ENCODE measurements at regions not wholly inside any gene's neighbourhood (a gene's known extent, or its start where the extent isn't known, plus 50 kb on each side); places are given as distances from the start of the nearest gene placed in this dataset.

DNA sequence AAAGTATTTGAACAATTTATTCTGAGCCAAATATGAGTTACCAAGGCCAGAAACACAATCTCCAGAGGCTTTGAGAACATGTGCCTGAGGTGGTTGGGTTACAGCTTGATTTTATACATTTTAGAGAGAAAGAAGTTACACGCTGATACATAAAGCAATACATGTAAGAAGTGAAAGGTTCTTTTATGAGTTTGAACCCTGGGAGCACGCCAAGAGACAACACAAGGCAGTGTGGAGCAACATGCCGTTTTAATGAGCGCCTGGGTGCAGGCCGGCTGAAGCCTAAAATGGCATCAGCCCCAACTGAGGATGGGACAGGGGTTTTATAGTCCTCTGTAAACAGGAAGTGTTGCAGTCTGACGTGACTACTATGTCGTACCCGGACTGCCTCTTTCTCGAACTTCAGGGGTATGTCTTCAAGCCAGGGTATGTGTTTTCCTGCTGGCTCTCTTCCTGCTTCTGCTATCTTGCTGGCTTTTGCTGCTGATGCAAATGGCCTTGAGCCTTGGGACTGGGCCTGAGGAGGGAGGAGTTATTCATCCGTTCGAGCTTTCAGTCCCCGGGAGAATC, 193.7 kb downstream of the CYLC2 start:
- TF ChIP-seq POLR2AphosphoS5 (IDR thresholded peaks at IDR 0.05; ENCODE audit: low read depth, low read length) = no peak
- TF ChIP-seq, protein P1, sequence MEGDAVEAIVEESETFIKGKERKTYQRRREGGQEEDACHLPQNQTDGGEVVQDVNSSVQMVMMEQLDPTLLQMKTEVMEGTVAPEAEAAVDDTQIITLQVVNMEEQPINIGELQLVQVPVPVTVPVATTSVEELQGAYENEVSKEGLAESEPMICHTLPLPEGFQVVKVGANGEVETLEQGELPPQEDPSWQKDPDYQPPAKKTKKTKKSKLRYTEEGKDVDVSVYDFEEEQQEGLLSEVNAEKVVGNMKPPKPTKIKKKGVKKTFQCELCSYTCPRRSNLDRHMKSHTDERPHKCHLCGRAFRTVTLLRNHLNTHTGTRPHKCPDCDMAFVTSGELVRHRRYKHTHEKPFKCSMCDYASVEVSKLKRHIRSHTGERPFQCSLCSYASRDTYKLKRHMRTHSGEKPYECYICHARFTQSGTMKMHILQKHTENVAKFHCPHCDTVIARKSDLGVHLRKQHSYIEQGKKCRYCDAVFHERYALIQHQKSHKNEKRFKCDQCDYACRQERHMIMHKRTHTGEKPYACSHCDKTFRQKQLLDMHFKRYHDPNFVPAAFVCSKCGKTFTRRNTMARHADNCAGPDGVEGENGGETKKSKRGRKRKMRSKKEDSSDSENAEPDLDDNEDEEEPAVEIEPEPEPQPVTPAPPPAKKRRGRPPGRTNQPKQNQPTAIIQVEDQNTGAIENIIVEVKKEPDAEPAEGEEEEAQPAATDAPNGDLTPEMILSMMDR (IDR thresholded peaks at IDR 0.05) = no peak
